ENCODE measurements at regions not wholly inside any gene's neighbourhood (a gene's known extent, or its start where the extent isn't known, plus 50 kb on each side); places are given as distances from the start of the nearest gene placed in this dataset.

GRCh38 chr2:137900421-137901141, 63.7 kb upstream of the HNMT start:
- no peak for FAIRE-seq
- H3K27me3 ChIP-seq (ENCODE audit: insufficient read depth, low read length), result peaks cover 3% of the 10 kb centered on the region

GRCh38 chr2:137910641-137911040, 53.6 kb upstream of the HNMT start:
- no peaks in the 10 kb centered on the region for H3K9me3 Mint-ChIP-seq (ENCODE audit: unreplicated experiment)
- Histone ChIP-seq H3K27me3 (ENCODE audit: insufficient read depth, low read length) (no peaks in the 10 kb centered on the region), H3K36me3 (ENCODE audit: insufficient read depth, low read length) (no peaks in the 10 kb centered on the region), H3K4me1 (ENCODE audit: insufficient read depth, low read length) (no peaks in the 10 kb centered on the region), H3K4me3 (ENCODE audit: insufficient read depth, low read depth, low read length) (no peak overlapping the region), H4K20me1 (ENCODE audit: insufficient read depth, low read length) (no peaks in the 10 kb centered on the region), H2AFZ (ENCODE audit: low read depth, low read length) (no peak overlapping the region), H3K9ac (ENCODE audit: low read length) (no peak overlapping the region), H3K9me3 (ENCODE audit: insufficient read depth, low read depth, low read length) (no peaks in the 10 kb centered on the region), H3K4me2 (ENCODE audit: low read length) (no peak overlapping the region), H3K79me2 (ENCODE audit: insufficient read depth, low read length) (no peaks in the 10 kb centered on the region), H3K27ac (ENCODE audit: low read depth, low read length) (no peak overlapping the region)
- TF ChIP-seq, protein P1, sequence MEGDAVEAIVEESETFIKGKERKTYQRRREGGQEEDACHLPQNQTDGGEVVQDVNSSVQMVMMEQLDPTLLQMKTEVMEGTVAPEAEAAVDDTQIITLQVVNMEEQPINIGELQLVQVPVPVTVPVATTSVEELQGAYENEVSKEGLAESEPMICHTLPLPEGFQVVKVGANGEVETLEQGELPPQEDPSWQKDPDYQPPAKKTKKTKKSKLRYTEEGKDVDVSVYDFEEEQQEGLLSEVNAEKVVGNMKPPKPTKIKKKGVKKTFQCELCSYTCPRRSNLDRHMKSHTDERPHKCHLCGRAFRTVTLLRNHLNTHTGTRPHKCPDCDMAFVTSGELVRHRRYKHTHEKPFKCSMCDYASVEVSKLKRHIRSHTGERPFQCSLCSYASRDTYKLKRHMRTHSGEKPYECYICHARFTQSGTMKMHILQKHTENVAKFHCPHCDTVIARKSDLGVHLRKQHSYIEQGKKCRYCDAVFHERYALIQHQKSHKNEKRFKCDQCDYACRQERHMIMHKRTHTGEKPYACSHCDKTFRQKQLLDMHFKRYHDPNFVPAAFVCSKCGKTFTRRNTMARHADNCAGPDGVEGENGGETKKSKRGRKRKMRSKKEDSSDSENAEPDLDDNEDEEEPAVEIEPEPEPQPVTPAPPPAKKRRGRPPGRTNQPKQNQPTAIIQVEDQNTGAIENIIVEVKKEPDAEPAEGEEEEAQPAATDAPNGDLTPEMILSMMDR (IDR thresholded peaks at IDR 0.05; ENCODE audit: insufficient read depth, low read depth, low read length), result peak; percentile 53
- no peak for TF ChIP-seq EZH2 (IDR thresholded peaks at IDR 0.05; ENCODE audit: insufficient read depth, low read length)
- H3K36me3 Mint-ChIP-seq (ENCODE audit: low read depth, unreplicated experiment), result no peaks in the 10 kb centered on the region
- no peak for DNase-seq (ENCODE audit: low read depth)
- no peaks in the 10 kb centered on the region for H3K27me3 Mint-ChIP-seq (ENCODE audit: low read depth, unreplicated experiment)
- no peaks in the 10 kb centered on the region for H3K4me1 Mint-ChIP-seq (ENCODE audit: low read depth, unreplicated experiment)
- no peak overlapping the region for H3K4me3 Mint-ChIP-seq (ENCODE audit: unreplicated experiment)
- no peak for FAIRE-seq
- H3K27ac Mint-ChIP-seq (ENCODE audit: unreplicated experiment), result no peak overlapping the region

More at GRCh38 chr2:137900421-137901141, 63.7 kb upstream of the HNMT start:
- TF ChIP-seq, protein P1 (IDR thresholded peaks at IDR 0.05; ENCODE audit: insufficient read depth, low read depth, low read length), result no peak
- TF ChIP-seq EZH2 (IDR thresholded peaks at IDR 0.05; ENCODE audit: insufficient read depth, low read length), result no peak
- H3K9me3 Mint-ChIP-seq (ENCODE audit: unreplicated experiment), result no peaks in the 10 kb centered on the region
- no peak overlapping the region for H3K27ac Mint-ChIP-seq (ENCODE audit: unreplicated experiment)
- no peaks in the 10 kb centered on the region for H3K4me1 Mint-ChIP-seq (ENCODE audit: low read depth, unreplicated experiment)
- no peaks in the 10 kb centered on the region for H4K20me1 ChIP-seq (ENCODE audit: insufficient read depth, low read length)
- H3K36me3 ChIP-seq (ENCODE audit: insufficient read depth, low read length), result no peaks in the 10 kb centered on the region
- H3K4me3 ChIP-seq (ENCODE audit: insufficient read depth, low read depth, low read length), result no peak overlapping the region
- H3K27ac ChIP-seq (ENCODE audit: low read depth, low read length), result no peak overlapping the region
- no peaks in the 10 kb centered on the region for H3K27me3 Mint-ChIP-seq (ENCODE audit: low read depth, unreplicated experiment)
- H3K4me2 ChIP-seq (ENCODE audit: low read length), result no peak overlapping the region
- H3K9me3 ChIP-seq (ENCODE audit: insufficient read depth, low read depth, low read length), result no peaks in the 10 kb centered on the region
- no peak overlapping the region for H3K9ac ChIP-seq (ENCODE audit: low read length)
- no peaks in the 10 kb centered on the region for H3K79me2 ChIP-seq (ENCODE audit: insufficient read depth, low read length)
- H2AFZ ChIP-seq (ENCODE audit: low read depth, low read length), result no peak overlapping the region
- no peak overlapping the region for H3K4me3 Mint-ChIP-seq (ENCODE audit: unreplicated experiment)
- no peaks in the 10 kb centered on the region for H3K36me3 Mint-ChIP-seq (ENCODE audit: low read depth, unreplicated experiment)
- no peak for DNase-seq (ENCODE audit: low read depth)
- H3K4me1 ChIP-seq (ENCODE audit: insufficient read depth, low read length), result no peaks in the 10 kb centered on the region

- no peaks in the 10 kb centered on the region for H3K27me3 Mint-ChIP-seq (ENCODE audit: low read depth, unreplicated experiment)
- H3K9me3 Mint-ChIP-seq (ENCODE audit: unreplicated experiment), result no peaks in the 10 kb centered on the region
- no peak overlapping the region for H3K4me3 Mint-ChIP-seq (ENCODE audit: unreplicated experiment)
- peaks cover 1% of the 10 kb centered on the region for H3K4me1 Mint-ChIP-seq (ENCODE audit: low read depth, unreplicated experiment)
- no peaks in the 10 kb centered on the region for H3K27me3 ChIP-seq (ENCODE audit: insufficient read depth, low read length)
- no peak overlapping the region for H3K4me2 ChIP-seq (ENCODE audit: low read length)
- H3K27ac ChIP-seq (ENCODE audit: low read depth, low read length), result no peak overlapping the region
- H3K9ac ChIP-seq (ENCODE audit: low read length), result no peak overlapping the region
- TF ChIP-seq, protein P1 (IDR thresholded peaks at IDR 0.05; ENCODE audit: insufficient read depth, low read depth, low read length), result no peak
- TF ChIP-seq EZH2 (IDR thresholded peaks at IDR 0.05; ENCODE audit: insufficient read depth, low read length), result no peak
- no peaks in the 10 kb centered on the region for H4K20me1 ChIP-seq (ENCODE audit: insufficient read depth, low read length)
- H3K4me1 ChIP-seq (ENCODE audit: insufficient read depth, low read length), result no peaks in the 10 kb centered on the region
- H3K36me3 Mint-ChIP-seq (ENCODE audit: low read depth, unreplicated experiment), result no peaks in the 10 kb centered on the region
- no peak overlapping the region for H3K27ac Mint-ChIP-seq (ENCODE audit: unreplicated experiment)
- no peak overlapping the region for H3K4me3 ChIP-seq (ENCODE audit: insufficient read depth, low read depth, low read length)
- FAIRE-seq (no peak), DNase-seq (ENCODE audit: low read depth) (no peak)
- H3K36me3 ChIP-seq (ENCODE audit: insufficient read depth, low read length), result no peaks in the 10 kb centered on the region
- no peaks in the 10 kb centered on the region for H3K9me3 ChIP-seq (ENCODE audit: insufficient read depth, low read depth, low read length)
- no peaks in the 10 kb centered on the region for H3K79me2 ChIP-seq (ENCODE audit: insufficient read depth, low read length)
- no peak overlapping the region for H2AFZ ChIP-seq (ENCODE audit: low read depth, low read length)
Observed at GRCh38 chr2:137912371-137912770, 51.9 kb upstream of the HNMT start.
